ENCODE measurements at regions not wholly inside any gene's neighbourhood (a gene's known extent, or its start where the extent isn't known, plus 50 kb on each side); places are given as distances from the start of the nearest gene placed in this dataset.

DNA sequence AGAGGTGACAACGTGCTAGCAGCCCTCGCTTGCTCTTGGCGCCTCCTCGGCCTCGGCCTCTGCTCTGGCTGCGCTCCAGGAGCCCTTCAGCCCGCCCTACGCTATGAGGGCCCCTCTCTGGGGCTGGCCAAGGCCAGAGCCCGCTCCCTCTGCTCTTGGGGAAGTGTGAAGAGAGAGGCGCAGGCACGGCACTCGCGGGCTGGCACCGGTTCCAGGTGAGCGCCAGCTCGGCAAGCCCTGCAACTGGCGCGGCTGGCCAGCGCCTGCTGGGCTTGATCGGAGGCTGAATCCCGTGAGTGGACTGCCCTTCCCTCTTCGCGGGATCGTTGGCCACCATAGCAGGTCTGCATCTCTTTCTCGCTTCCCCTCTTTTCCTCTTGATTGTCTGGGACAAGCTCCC, 298.0 kb upstream of the PTPRD start:
- H4K20me1 ChIP-seq (ENCODE audit: control insufficient read depth, insufficient read depth, low read length, poor library complexity, severe bottlenecking) = no peaks in the 10 kb centered on the region
- DNase-seq = no peak
- H3K9me3 ChIP-seq (ENCODE audit: control extremely low read depth in 1 of 3, control insufficient read depth in 2 of 3, insufficient read depth in 1 of 3, low read length in 2 of 3) = peaks cover 0 to 10% (median 0%) of the 10 kb centered on the region in 3 donors
- no peak for ATAC-seq (ENCODE audit: low read depth)
- no peak overlapping the region for H3K27ac ChIP-seq (ENCODE audit: low read length in 2 of 2)
- 96% methylated on average over 19 of the region's 25 CpGs for WGBS (ENCODE audit: insufficient coverage)
- intact Hi-C loops (cut with micrococcal nuclease) = no loop called here
- H3K27me3 ChIP-seq (replicated peaks in 1 of 4; ENCODE audit: control extremely low read depth in 1 of 4, control insufficient read depth in 3 of 4, insufficient read depth in 4 of 4, low read length in 3 of 4) = no peaks in the 10 kb centered on the region
- no peaks in the 10 kb centered on the region for H3K79me2 ChIP-seq (ENCODE audit: control insufficient read depth, insufficient read depth, low read length)
- Mint-ChIP-seq H3K27me3 (no peaks in the 10 kb centered on the region), H3K4me3 (no peak overlapping the region), H3K9me3 (ENCODE audit: insufficient read depth) (no peaks in the 10 kb centered on the region), H3K4me1 (no peaks in the 10 kb centered on the region), H3K27ac (no peak overlapping the region)
- POLR2A ChIA-PET = no interaction called here
- H3K4me1 ChIP-seq (ENCODE audit: control insufficient read depth in 2 of 2, insufficient read depth in 2 of 2, low read length in 2 of 2) = no peaks in the 10 kb centered on the region
- H2AFZ ChIP-seq (ENCODE audit: insufficient read depth, low read depth, low read length, poor library complexity, severe bottlenecking) = no peak overlapping the region
- TF ChIP-seq, protein P1, sequence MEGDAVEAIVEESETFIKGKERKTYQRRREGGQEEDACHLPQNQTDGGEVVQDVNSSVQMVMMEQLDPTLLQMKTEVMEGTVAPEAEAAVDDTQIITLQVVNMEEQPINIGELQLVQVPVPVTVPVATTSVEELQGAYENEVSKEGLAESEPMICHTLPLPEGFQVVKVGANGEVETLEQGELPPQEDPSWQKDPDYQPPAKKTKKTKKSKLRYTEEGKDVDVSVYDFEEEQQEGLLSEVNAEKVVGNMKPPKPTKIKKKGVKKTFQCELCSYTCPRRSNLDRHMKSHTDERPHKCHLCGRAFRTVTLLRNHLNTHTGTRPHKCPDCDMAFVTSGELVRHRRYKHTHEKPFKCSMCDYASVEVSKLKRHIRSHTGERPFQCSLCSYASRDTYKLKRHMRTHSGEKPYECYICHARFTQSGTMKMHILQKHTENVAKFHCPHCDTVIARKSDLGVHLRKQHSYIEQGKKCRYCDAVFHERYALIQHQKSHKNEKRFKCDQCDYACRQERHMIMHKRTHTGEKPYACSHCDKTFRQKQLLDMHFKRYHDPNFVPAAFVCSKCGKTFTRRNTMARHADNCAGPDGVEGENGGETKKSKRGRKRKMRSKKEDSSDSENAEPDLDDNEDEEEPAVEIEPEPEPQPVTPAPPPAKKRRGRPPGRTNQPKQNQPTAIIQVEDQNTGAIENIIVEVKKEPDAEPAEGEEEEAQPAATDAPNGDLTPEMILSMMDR (IDR thresholded peaks at IDR 0.05) = no peak
- TF ChIP-seq EZH2 (IDR thresholded peaks at IDR 0.05; ENCODE audit: borderline replicate concordance, insufficient read depth, low read depth, low read length, poor library complexity, severe bottlenecking) = no peak
- no peak overlapping the region for H3K4me2 ChIP-seq (replicated peaks; ENCODE audit: low read depth, low read length, poor library complexity, severe bottlenecking)
- no peaks in the 10 kb centered on the region for H3K36me3 ChIP-seq (replicated peaks in 1 of 2; ENCODE audit: control extremely low read depth in 1 of 2, control insufficient read depth in 1 of 2, extremely low read depth in 1 of 2, insufficient read depth in 2 of 2, low read length in 1 of 2)
- H3K9ac ChIP-seq (ENCODE audit: low read length) = no peak overlapping the region
- no peak overlapping the region for H3K4me3 ChIP-seq (ENCODE audit: control extremely low read depth in 1 of 5, extremely low read depth in 1 of 5, insufficient read depth in 1 of 5, low read depth in 2 of 5, low read length in 4 of 5)
- CTCF ChIA-PET = no interaction called here

DNA sequence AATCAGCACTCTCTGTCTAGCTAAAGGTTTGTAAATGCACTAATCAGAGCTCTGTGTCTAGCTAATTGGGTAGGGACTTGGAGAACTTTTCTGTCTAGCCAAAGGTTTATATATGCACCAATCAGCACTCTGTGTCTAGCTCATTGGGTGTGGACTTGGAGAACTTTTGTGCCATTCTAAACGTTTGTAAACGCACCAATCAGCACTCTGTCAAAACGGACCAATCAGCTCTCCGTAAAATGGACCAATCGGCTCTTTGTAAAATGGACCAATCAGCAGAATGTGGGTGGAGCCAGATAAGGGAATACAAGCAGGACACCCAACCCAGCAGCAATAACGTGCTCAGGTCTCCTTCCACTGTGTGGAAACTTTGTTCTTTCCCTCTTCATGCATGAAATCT, 298.6 kb upstream of the PTPRD start:
- Mint-ChIP-seq H3K9me3 (ENCODE audit: insufficient read depth) (no peaks in the 10 kb centered on the region), H3K4me1 (no peaks in the 10 kb centered on the region), H3K4me3 (no peak overlapping the region), H3K27me3 (no peaks in the 10 kb centered on the region), H3K27ac (no peak overlapping the region)
- H3K9ac ChIP-seq (ENCODE audit: low read length) = no peak overlapping the region
- H3K27ac ChIP-seq (ENCODE audit: low read length in 2 of 2) = no peak overlapping the region
- DNase-seq = no peak
- no peak overlapping the region for H3K4me2 ChIP-seq (replicated peaks; ENCODE audit: low read depth, low read length, poor library complexity, severe bottlenecking)
- TF ChIP-seq EZH2 (IDR thresholded peaks at IDR 0.05; ENCODE audit: borderline replicate concordance, insufficient read depth, low read depth, low read length, poor library complexity, severe bottlenecking) = no peak
- TF ChIP-seq, protein P1 (IDR thresholded peaks at IDR 0.05) = no peak
- ATAC-seq (ENCODE audit: low read depth) = no peak
- no peaks in the 10 kb centered on the region for H3K79me2 ChIP-seq (ENCODE audit: control insufficient read depth, insufficient read depth, low read length)
- no peak overlapping the region for H3K4me3 ChIP-seq (ENCODE audit: control extremely low read depth in 1 of 5, extremely low read depth in 1 of 5, insufficient read depth in 1 of 5, low read depth in 2 of 5, low read length in 4 of 5)
- no peaks in the 10 kb centered on the region for H3K27me3 ChIP-seq (replicated peaks in 1 of 4; ENCODE audit: control extremely low read depth in 1 of 4, control insufficient read depth in 3 of 4, insufficient read depth in 4 of 4, low read length in 3 of 4)
- H3K9me3 ChIP-seq (ENCODE audit: control extremely low read depth in 1 of 3, control insufficient read depth in 2 of 3, insufficient read depth in 1 of 3, low read length in 2 of 3) = peaks cover 0 to 10% (median 0%) of the 10 kb centered on the region in 3 donors
- 88% methylated on average over 6 of the region's 6 CpGs for WGBS (ENCODE audit: insufficient coverage)
- ChIA-PET POLR2A (no interaction called here), CTCF (no interaction called here)
- H3K36me3 ChIP-seq (replicated peaks in 1 of 2; ENCODE audit: control extremely low read depth in 1 of 2, control insufficient read depth in 1 of 2, extremely low read depth in 1 of 2, insufficient read depth in 2 of 2, low read length in 1 of 2) = no peaks in the 10 kb centered on the region
- H3K4me1 ChIP-seq (ENCODE audit: control insufficient read depth in 2 of 2, insufficient read depth in 2 of 2, low read length in 2 of 2) = no peaks in the 10 kb centered on the region
- intact Hi-C loops (cut with micrococcal nuclease) = no loop called here
- no peak overlapping the region for H2AFZ ChIP-seq (ENCODE audit: insufficient read depth, low read depth, low read length, poor library complexity, severe bottlenecking)
- no peaks in the 10 kb centered on the region for H4K20me1 ChIP-seq (ENCODE audit: control insufficient read depth, insufficient read depth, low read length, poor library complexity, severe bottlenecking)

Measured in B cell (primary cell).